Activated CD8-positive, alpha-beta T cell treated with anti-CD3 and anti-CD28 coated beads for 36 hours (primary cell): ENCODE measurements at regions not wholly inside any gene's neighbourhood (a gene's known extent, or its start where the extent isn't known, plus 50 kb on each side); places are given as distances from the start of the nearest gene placed in this dataset.

ENCODE experiments used
- ATAC-seq: fragments of 200-7000 bp; cut with Tn5 transposase; one replicate; pipeline ENCODE4 v1.10.0; 2021; ENCODE audit warnings: mild to moderate bottlenecking, moderate library complexity
- CTCF ChIA-PET: fragments of 350-600 bp; sonication (Branson Sonifier 250); formaldehyde crosslinking; loops from one replicate; lab custom pipeline; 2021; ENCODE audit warnings: antibody characterized with exemption; lab: Charles Lee
- POLR2A ChIA-PET: fragments of 350-600 bp; sonication (Branson Sonifier 250); formaldehyde crosslinking; loops from one replicate; lab custom pipeline; 2021; ENCODE audit warnings: antibody characterized with exemption; lab: Charles Lee
- DNase-seq: peaks from one replicate; pipeline ENCODE4 v3.0.0-alpha.2; 2020
- H3K27ac Mint-ChIP-seq: one replicate; pipeline ENCODE4 v1.8.0; 2021; ENCODE audit warnings: mild to moderate bottlenecking, mixed read lengths
- H3K27me3 Mint-ChIP-seq: one replicate; pipeline ENCODE4 v1.8.0; 2021; ENCODE audit warnings: mixed read lengths
- H3K36me3 Mint-ChIP-seq: one replicate; pipeline ENCODE4 v1.8.0; 2021; ENCODE audit warnings: low read depth, mixed read lengths
- H3K4me1 Mint-ChIP-seq: one replicate; pipeline ENCODE4 v1.8.0; 2021; ENCODE audit warnings: low read depth, mixed read lengths
- H3K4me3 Mint-ChIP-seq: one replicate; pipeline ENCODE4 v1.8.0; 2021; ENCODE audit warnings: mild to moderate bottlenecking, moderate library complexity, mixed read lengths
- H3K9me3 Mint-ChIP-seq: one replicate; pipeline ENCODE4 v1.8.0; 2021; ENCODE audit warnings: mixed read lengths
- intact Hi-C: fragments of 100-400 bp; cut with micrococcal nuclease; formaldehyde crosslinking; loops from one replicate; pipeline ENCODE4 v1.10.0; 2022
- TF ChIP-seq, protein P1 (sequence below): fragments of 200-600 bp; IDR thresholded peaks from one replicate; pipeline ENCODE4 v1.8.0; 2022; ENCODE audit warnings: antibody characterized with exemption, mild to moderate bottlenecking

DNA sequence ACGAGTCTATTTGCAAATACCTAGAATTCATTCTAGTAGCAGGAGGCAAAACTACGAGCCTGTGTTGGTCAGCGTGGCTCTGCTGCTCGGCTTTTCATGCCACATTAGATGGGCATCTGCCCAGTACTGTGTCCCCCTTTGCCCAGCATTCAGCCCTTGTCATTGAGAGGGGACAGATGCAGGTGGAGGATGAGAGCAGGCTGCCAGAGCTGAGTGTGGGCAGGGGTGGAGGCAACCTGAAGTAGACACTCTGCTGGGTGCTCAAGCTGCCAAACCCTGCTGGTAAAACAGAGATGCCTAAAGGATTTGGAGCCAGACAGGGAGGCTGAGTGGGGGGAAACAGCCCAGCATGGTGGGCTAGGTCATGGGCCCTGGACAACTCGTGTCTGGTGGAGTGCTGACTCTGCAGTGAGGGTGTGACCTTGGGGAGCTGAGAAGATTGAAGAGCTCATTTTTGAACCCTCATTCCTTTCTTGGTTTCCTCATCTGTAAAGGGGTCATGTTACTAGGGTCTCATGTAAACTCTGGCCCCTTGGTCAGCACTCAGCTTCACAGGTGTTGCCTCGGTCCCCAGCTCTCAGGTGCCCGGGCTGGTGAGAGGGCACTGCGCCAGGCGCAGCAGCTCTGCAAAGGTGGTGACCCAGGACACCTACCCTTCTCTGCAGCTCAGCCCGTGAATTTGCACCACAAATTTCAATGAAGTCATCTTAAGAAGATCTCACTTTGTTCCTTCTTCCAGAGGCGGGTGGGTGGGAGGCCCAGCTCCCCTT is 64.2 kb upstream of the BHLHE23 start:
- Mint-ChIP-seq H3K36me3 (no peaks in the 10 kb centered on the region), H3K4me3 (no peak overlapping the region), H3K4me1 (peaks cover 3% of the 10 kb centered on the region), H3K27ac (no peak overlapping the region), H3K9me3 (peaks cover 2% of the 10 kb centered on the region), H3K27me3 (peaks cover 37% of the 10 kb centered on the region)
- DNase-seq (no peak), ATAC-seq (no peak)
- intact Hi-C loops, result no loop called here
- POLR2A ChIA-PET, result no interaction called here
- TF ChIP-seq, protein P1, sequence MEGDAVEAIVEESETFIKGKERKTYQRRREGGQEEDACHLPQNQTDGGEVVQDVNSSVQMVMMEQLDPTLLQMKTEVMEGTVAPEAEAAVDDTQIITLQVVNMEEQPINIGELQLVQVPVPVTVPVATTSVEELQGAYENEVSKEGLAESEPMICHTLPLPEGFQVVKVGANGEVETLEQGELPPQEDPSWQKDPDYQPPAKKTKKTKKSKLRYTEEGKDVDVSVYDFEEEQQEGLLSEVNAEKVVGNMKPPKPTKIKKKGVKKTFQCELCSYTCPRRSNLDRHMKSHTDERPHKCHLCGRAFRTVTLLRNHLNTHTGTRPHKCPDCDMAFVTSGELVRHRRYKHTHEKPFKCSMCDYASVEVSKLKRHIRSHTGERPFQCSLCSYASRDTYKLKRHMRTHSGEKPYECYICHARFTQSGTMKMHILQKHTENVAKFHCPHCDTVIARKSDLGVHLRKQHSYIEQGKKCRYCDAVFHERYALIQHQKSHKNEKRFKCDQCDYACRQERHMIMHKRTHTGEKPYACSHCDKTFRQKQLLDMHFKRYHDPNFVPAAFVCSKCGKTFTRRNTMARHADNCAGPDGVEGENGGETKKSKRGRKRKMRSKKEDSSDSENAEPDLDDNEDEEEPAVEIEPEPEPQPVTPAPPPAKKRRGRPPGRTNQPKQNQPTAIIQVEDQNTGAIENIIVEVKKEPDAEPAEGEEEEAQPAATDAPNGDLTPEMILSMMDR, result no peak
- CTCF ChIA-PET, result interaction anchor here (1.2 kb wide), 1 partner anchor 15 kb away, joined by 3 read pairs; no protein-coding TSS in a partner anchor

DNA sequence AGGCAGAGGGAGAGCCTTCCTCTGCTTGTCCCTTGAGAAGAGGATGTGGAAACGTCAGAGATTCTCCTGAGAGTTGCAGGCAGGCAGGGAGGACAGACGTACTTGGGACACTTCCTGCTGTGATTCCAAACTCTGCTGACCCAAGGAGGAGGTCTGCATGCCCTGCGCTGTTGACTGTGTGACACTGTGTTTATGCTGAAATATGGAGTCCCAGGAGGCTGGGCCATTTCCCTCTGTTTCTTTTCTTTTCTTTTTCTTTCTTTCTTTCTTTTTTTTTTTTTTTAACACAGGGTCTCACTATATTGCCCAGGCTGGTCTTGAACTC is 63.5 kb upstream of the BHLHE23 start:
- H3K27ac Mint-ChIP-seq, result no peak overlapping the region
- peaks cover 2% of the 10 kb centered on the region for H3K9me3 Mint-ChIP-seq
- TF ChIP-seq, protein P1, result no peak
- ATAC-seq (no peak), DNase-seq (no peak)
- H3K4me1 Mint-ChIP-seq, result peaks cover 3% of the 10 kb centered on the region
- ChIA-PET CTCF (interaction anchor here (1.2 kb wide), 1 partner anchor 14 kb away, joined by 3 read pairs; no protein-coding TSS in a partner anchor), POLR2A (no interaction called here)
- no peak overlapping the region for H3K4me3 Mint-ChIP-seq
- peaks cover 34% of the 10 kb centered on the region for H3K27me3 Mint-ChIP-seq
- no peaks in the 10 kb centered on the region for H3K36me3 Mint-ChIP-seq
- intact Hi-C loops, result no loop called here

DNA sequence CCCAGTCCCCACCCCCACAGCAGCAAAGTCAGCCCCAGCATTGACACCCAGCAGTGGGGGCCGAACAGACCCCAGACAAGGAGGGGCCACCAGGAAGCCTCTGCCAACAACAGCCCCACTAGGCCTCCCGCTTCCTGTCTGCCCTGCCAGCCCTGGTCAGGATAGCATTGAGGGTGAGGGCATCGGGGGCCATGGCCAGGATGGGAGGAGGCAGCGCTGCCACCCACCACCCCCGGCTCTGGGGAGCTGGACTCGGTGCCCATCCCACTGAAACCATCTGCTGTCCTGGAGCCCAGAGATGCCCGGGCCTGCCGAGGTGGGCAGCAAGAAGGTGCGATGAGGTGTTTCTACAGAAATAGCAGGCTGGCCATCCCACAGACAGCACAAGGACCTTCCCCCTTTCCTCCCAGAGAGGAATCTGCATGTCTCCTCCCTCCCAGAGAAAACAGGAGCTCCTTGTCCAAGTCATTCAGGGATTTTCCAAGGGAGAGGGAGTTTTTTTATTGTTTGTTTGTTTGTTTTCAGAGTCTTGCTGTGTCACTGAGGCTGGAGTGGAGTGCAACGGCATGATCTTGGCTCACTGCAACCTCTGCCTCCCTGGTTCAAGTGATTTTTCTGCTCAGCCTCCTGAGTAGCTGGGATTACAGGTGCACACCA is 62.1 kb upstream of the BHLHE23 start:
- POLR2A ChIA-PET, result interaction anchor here (0.6 kb wide), 1 partner anchor 86 kb away, joined by 3 read pairs; no protein-coding TSS in a partner anchor
- TF ChIP-seq, protein P1, result no peak
- peaks cover 30% of the 10 kb centered on the region for H3K27me3 Mint-ChIP-seq

DNA sequence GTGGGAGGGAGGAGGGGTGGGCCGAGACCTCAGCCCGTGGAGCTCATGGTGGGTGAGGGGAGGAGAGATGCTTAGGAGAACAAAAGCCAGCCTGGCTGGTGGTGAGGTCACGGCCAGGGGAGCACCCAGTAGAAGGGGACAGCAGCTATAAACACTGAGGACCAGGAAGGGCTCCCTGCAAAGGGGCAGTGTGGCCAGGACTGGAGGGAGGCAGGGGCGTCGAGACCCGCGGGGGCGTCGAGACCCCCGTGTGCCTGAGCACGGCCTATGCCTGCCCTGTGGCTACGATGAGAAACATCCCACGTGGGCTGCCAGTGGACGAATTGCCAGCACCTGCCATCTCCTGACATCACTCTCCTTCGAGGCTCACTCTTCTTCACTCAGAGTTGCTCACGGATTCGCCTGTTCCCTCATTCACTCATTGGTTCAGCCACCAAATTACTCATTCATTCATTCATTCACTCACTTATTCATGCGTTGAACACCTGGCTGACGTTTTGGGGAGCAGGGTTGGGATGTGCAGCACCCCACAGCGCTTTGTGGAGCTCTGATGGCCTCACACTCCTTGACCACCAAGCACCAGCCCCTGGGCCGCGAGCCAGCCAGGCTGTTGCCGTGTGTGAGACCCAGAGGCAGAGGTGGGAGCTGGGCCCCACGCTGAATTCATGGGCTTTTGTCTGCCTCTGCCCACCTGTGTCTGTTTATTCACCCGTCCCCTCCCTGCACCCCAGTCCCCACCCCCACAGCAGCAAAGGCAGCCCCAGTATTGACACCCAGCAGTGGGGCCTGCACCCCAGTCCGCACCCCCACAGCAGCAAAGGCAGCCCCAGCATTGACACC is 61.2 kb upstream of the BHLHE23 start:
- no peak overlapping the region for H3K27ac Mint-ChIP-seq
- no peak for ATAC-seq
- H3K36me3 Mint-ChIP-seq, result no peaks in the 10 kb centered on the region
- H3K4me1 Mint-ChIP-seq, result peaks cover 3% of the 10 kb centered on the region
- no peak for DNase-seq
- TF ChIP-seq, protein P1, result no peak
- ChIA-PET CTCF (no interaction called here), POLR2A (no interaction called here)
- intact Hi-C loops, result no loop called here
- no peaks in the 10 kb centered on the region for H3K9me3 Mint-ChIP-seq
- no peak overlapping the region for H3K4me3 Mint-ChIP-seq
- peaks cover 29% of the 10 kb centered on the region for H3K27me3 Mint-ChIP-seq

More for the DNA sequence above, 62.1 kb upstream of the BHLHE23 start:
- Mint-ChIP-seq H3K4me3 (no peak overlapping the region), H3K4me1 (peaks cover 3% of the 10 kb centered on the region), H3K27ac (no peak overlapping the region), H3K36me3 (no peaks in the 10 kb centered on the region), H3K9me3 (no peaks in the 10 kb centered on the region)
- CTCF ChIA-PET, result interaction anchor here (1.5 kb wide), 1 partner anchor 155 kb away, joined by 6 read pairs; no protein-coding TSS in a partner anchor
- DNase-seq (no peak), ATAC-seq (no peak)
- intact Hi-C loops, result no loop called here
